GM12878 (cell line): ENCODE measurements at regions not wholly inside any gene's neighbourhood (a gene's known extent, or its start where the extent isn't known, plus 50 kb on each side); places are given as distances from the start of the nearest gene placed in this dataset.

Experiments
- ATAC-seq: fragments of 200-7000 bp; cut with Tn5 transposase; 3 replicates; pipeline ENCODE4 v1.9.1; 2020; ENCODE audit warnings: mild to moderate bottlenecking, moderate library complexity
- BruUV-seq: library from RNA; stranded (reverse); fragments of 400-500 nt; replicated peaks from 2 replicates; lab custom pipeline; 2021; lab: Mats Ljungman, UMichigan
- CTCF ChIA-PET: fragments of 300-600 bp; sonication (Branson Sonifier 250); formaldehyde crosslinking; extraction: SDS; loops from one replicate; lab custom pipeline; 2021; ENCODE audit warnings: inconsistent platforms; lab: Yijun Ruan, JAX
- POLR2A ChIA-PET: fragments of 350-600 bp; formaldehyde crosslinking; extraction: SDS; loops from one replicate; lab custom pipeline; 2021; ENCODE audit warnings: inconsistent platforms; lab: Charles Lee
- RAD21 ChIA-PET: fragments of 300-600 bp; sonication (Branson Sonifier 250); formaldehyde crosslinking; loops from one replicate; lab custom pipeline; 2023; ENCODE audit warnings: antibody characterized with exemption; ENCODE audit not compliant: unreplicated experiment; lab: Charles Lee
- SMC1A ChIA-PET: fragments of 300-600 bp; sonication (Branson Sonifier 250); formaldehyde crosslinking; loops from one replicate; lab custom pipeline; 2023; ENCODE audit not compliant: unreplicated experiment, uncharacterized antibody; lab: Charles Lee
- DNase-seq: peaks from one replicate; pipeline ENCODE4 v3.0.0-alpha.2; 2011; ENCODE audit warnings: low read depth, low spot score
- FAIRE-seq: peaks from 3 replicates; lab custom pipeline; 2011; peaks lifted over from hg19 to GRCh38; lab: Jason Lieb, UNC
- H2AFZ ChIP-seq: 2 replicates; pipeline ENCODE4 v1.6.0; 2011; ENCODE audit warnings: low read depth, low read length, control low read depth; ENCODE audit not compliant: control insufficient read depth
- H3K27ac ChIP-seq: 2 replicates; pipeline ENCODE4 v1.5.1; 2011; ENCODE audit warnings: control low read depth; ENCODE audit not compliant: control insufficient read depth, insufficient read depth
- H3K27me3 ChIP-seq, 2 experiments: replicated peaks in 1 of 2; 2 replicates each; pipeline versions ENCODE4 v1.6.0 to v1.6.1; 2011; ENCODE audit warnings: low read length in 1 of 2; ENCODE audit not compliant: control insufficient read depth in 2 of 2, insufficient read depth in 2 of 2
- H3K36me3 ChIP-seq, 2 experiments: 2 replicates each; pipeline ENCODE4 v1.5.1; 2011; ENCODE audit warnings: low read length in 1 of 2; ENCODE audit not compliant: control insufficient read depth in 2 of 2, insufficient read depth in 2 of 2
- H3K4me1 ChIP-seq: 2 replicates; pipeline ENCODE4 v1.6.1; 2011; ENCODE audit warnings: mild to moderate bottlenecking, low read length, moderate library complexity, mixed read lengths; ENCODE audit not compliant: control insufficient read depth, insufficient read depth
- H3K4me2 ChIP-seq: 2 replicates; pipeline ENCODE4 v1.6.0; 2011; ENCODE audit warnings: control low read depth; ENCODE audit not compliant: control insufficient read depth, insufficient read depth
- H3K4me3 ChIP-seq: fragments of 200-600 bp; sonication (generic); 2 replicates; pipeline ENCODE4 v1.5.1; 2016
- H3K79me2 ChIP-seq: 2 replicates; pipeline ENCODE4 v1.6.0; 2011; ENCODE audit warnings: low read length; ENCODE audit not compliant: control insufficient read depth, insufficient read depth
- H3K9ac ChIP-seq: 2 replicates; pipeline ENCODE4 v1.8.0; 2011; ENCODE audit warnings: low read length, control low read depth, mixed read lengths; ENCODE audit not compliant: control insufficient read depth, insufficient read depth
- H3K9me3 ChIP-seq: replicated peaks from 3 replicates; pipeline ENCODE4 v1.5.1; 2011; ENCODE audit warnings: mild to moderate bottlenecking, low read length; ENCODE audit not compliant: control insufficient read depth, insufficient read depth
- H4K20me1 ChIP-seq: 2 replicates; pipeline ENCODE4 v1.6.0; 2011; ENCODE audit not compliant: control insufficient read depth, insufficient read depth
- BHLHE40 ChIP-seq, 2 experiments: fragments of 450-650 bp in 1 of 2; IDR thresholded peaks; 2 replicates each; pipeline ENCODE4 v1.6.1; 2011 to 2017; ENCODE audit warnings: low read depth in 2 of 2, borderline replicate concordance in 1 of 2, improper control_type of control experiment in 1 of 2, low read length in 1 of 2, mild to moderate bottlenecking in 1 of 2
- CHD2 ChIP-seq: IDR thresholded peaks from 2 replicates; pipeline ENCODE4 v1.6.1; 2011; ENCODE audit warnings: low read depth, low read length, improper control_type of control experiment, borderline replicate concordance
- GABPA ChIP-seq: IDR thresholded peaks from 2 replicates; pipeline ENCODE4 v1.6.1; 2014; ENCODE audit warnings: antibody characterized with exemption, low read depth, mild to moderate bottlenecking, inconsistent platforms
- HCFC1 ChIP-seq: fragments of 150-350 bp; IDR thresholded peaks from 2 replicates; pipeline ENCODE4 v1.6.1; 2014; ENCODE audit warnings: low read length
- PML ChIP-seq: IDR thresholded peaks from 2 replicates; pipeline ENCODE4 v1.6.1; 2012; ENCODE audit warnings: low read length, inconsistent platforms
- SMAD5 ChIP-seq: IDR thresholded peaks from 2 replicates; pipeline ENCODE4 v1.6.1; 2016; ENCODE audit warnings: antibody characterized with exemption, low read depth
- SREBF1 ChIP-seq: IDR thresholded peaks from 2 replicates; pipeline ENCODE4 v1.6.1; 2012; ENCODE audit warnings: mild to moderate bottlenecking, low read length
- TAF1 ChIP-seq: IDR thresholded peaks from 2 replicates; pipeline ENCODE4 v1.6.1; 2011; ENCODE audit warnings: mild to moderate bottlenecking, low read depth, low read length, borderline replicate concordance
- WGBS: methylation state at CpG from one replicate; pipeline ENCODE4 v1.1.6; 2016; ENCODE audit warnings: low lambda C conversion rate; ENCODE audit not compliant: insufficient replicate concordance, insufficient coverage; ENCODE audit errors: missing lambda C conversion rate; 5-methylcytosine and 5-hydroxymethylcytosine counted together
- in situ Hi-C: fragments of 300-500 bp; cut with MboI; formaldehyde crosslinking; loops from 9 replicates; pipeline ENCODE4 v1.14.3; 2018; ENCODE audit warnings: mixed read lengths
- intact Hi-C: fragments of 100-400 bp; cut with micrococcal nuclease; formaldehyde crosslinking; loops from one replicate; pipeline ENCODE4 v1.14.2; 2022; ENCODE audit not compliant: unreplicated experiment
- TF ChIP-seq, protein P1 (sequence below): IDR thresholded peaks from 2 replicates; pipeline ENCODE4 v1.6.1; 2012; ENCODE audit warnings: mild to moderate bottlenecking, low read depth, low read length
- TF ChIP-seq, protein P2 (sequence below): fragments of 450-650 bp; IDR thresholded peaks from 2 replicates; pipeline ENCODE4 v1.6.1; 2018; ENCODE audit warnings: borderline replicate concordance, mild to moderate bottlenecking; ENCODE audit not compliant: partially characterized antibody

DNA sequence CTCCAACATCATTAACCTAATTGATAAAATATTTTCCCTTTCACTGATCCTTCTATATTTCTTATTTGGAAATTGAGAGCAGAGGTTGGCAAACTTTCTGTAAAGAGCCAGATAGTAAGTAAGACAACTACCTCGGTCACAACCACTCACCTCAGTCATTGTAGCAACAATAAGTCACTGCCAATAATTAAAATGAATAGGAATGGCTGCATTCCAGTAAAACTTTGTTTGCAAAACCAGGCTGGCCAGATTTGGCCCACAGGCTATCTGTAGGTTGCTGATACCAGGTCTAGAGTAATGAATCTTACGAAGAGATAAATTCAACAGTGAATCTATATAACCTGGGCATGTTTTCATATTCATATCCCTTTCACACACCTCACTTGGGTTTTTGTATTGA lies 316.2 kb upstream of the TBC1D5 start:
- BruUV-seq = no TSS peak

More for the DNA sequence above, 316.2 kb upstream of the TBC1D5 start:
- no peaks in the 10 kb centered on the region for H4K20me1 ChIP-seq
- WGBS = 22% methylated on average over 2 of the region's 2 CpGs
- intact Hi-C loops = no loop called here
- CTCF ChIA-PET = no interaction called here
- H3K4me2 ChIP-seq = no peak overlapping the region
- H2AFZ ChIP-seq = no peak overlapping the region
- no peaks in the 10 kb centered on the region for H3K36me3 ChIP-seq
- DNase-seq (no peak), ATAC-seq (no peak), FAIRE-seq (no peak)
- RAD21 ChIA-PET = no interaction called here
- H3K4me3 ChIP-seq = no peak overlapping the region
- SMC1A ChIA-PET = no interaction called here
- H3K4me1 ChIP-seq = no peaks in the 10 kb centered on the region
- no peaks in the 10 kb centered on the region for H3K9me3 ChIP-seq
- TF ChIP-seq SREBF1 = no peak
- TF ChIP-seq, protein P1, sequence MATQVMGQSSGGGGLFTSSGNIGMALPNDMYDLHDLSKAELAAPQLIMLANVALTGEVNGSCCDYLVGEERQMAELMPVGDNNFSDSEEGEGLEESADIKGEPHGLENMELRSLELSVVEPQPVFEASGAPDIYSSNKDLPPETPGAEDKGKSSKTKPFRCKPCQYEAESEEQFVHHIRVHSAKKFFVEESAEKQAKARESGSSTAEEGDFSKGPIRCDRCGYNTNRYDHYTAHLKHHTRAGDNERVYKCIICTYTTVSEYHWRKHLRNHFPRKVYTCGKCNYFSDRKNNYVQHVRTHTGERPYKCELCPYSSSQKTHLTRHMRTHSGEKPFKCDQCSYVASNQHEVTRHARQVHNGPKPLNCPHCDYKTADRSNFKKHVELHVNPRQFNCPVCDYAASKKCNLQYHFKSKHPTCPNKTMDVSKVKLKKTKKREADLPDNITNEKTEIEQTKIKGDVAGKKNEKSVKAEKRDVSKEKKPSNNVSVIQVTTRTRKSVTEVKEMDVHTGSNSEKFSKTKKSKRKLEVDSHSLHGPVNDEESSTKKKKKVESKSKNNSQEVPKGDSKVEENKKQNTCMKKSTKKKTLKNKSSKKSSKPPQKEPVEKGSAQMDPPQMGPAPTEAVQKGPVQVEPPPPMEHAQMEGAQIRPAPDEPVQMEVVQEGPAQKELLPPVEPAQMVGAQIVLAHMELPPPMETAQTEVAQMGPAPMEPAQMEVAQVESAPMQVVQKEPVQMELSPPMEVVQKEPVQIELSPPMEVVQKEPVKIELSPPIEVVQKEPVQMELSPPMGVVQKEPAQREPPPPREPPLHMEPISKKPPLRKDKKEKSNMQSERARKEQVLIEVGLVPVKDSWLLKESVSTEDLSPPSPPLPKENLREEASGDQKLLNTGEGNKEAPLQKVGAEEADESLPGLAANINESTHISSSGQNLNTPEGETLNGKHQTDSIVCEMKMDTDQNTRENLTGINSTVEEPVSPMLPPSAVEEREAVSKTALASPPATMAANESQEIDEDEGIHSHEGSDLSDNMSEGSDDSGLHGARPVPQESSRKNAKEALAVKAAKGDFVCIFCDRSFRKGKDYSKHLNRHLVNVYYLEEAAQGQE = no peak
- TF ChIP-seq, protein P2, sequence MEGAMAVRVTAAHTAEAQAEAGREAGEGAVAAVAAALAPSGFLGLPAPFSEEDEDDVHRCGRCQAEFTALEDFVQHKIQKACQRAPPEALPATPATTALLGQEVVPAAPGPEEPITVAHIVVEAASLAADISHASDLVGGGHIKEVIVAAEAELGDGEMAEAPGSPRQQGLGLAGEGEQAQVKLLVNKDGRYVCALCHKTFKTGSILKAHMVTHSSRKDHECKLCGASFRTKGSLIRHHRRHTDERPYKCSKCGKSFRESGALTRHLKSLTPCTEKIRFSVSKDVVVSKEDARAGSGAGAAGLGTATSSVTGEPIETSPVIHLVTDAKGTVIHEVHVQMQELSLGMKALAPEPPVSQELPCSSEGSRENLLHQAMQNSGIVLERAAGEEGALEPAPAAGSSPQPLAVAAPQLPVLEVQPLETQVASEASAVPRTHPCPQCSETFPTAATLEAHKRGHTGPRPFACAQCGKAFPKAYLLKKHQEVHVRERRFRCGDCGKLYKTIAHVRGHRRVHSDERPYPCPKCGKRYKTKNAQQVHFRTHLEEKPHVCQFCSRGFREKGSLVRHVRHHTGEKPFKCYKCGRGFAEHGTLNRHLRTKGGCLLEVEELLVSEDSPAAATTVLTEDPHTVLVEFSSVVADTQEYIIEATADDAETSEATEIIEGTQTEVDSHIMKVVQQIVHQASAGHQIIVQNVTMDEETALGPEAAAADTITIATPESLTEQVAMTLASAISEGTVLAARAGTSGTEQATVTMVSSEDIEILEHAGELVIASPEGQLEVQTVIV = no peak
- no peak for TF ChIP-seq HCFC1
- no peak for TF ChIP-seq BHLHE40 (IDR thresholded peaks at IDR 0.05; ENCODE audit: borderline replicate concordance in 1 of 2, low read depth in 2 of 2, low read length in 1 of 2)
- no peak for TF ChIP-seq SMAD5
- no peak for TF ChIP-seq CHD2
- no peak for TF ChIP-seq PML
- TF ChIP-seq GABPA = no peak
- TF ChIP-seq TAF1 = no peak
- H3K79me2 ChIP-seq = no peaks in the 10 kb centered on the region
- H3K9ac ChIP-seq = no peak overlapping the region
- in situ Hi-C loops = no loop called here
- POLR2A ChIA-PET = no interaction called here
- no peaks in the 10 kb centered on the region for H3K27me3 ChIP-seq
- no peak overlapping the region for H3K27ac ChIP-seq
